ENCODE measurements at regions not wholly inside any gene's neighbourhood (a gene's known extent, or its start where the extent isn't known, plus 50 kb on each side); places are given as distances from the start of the nearest gene placed in this dataset.
"Not testable (repeated sequence)": the region's sequence is repeated elsewhere in the genome, so short reads cannot be mapped to it uniquely, and the experiment has no call there.

DNA sequence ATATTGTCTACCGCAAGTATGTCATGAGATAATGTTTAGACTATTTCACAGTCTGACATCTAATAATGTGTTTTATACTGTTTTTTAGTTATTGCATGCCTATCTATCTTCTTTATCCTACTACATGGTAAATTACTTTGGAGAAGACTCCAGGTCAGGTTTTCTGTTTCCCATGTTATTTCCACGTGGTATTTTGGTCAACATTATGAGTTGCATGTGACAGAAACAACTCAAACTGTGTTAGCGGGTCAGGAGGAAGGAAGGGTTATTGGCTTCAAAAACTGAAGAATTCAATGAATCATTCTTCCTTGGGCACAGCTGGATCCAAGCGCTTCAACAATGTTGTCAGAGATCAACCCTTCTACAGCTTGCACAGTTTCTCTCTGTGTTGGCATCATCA lies 252.1 kb upstream of the CCNG1 start:
- DNase-seq: no peak

DNA sequence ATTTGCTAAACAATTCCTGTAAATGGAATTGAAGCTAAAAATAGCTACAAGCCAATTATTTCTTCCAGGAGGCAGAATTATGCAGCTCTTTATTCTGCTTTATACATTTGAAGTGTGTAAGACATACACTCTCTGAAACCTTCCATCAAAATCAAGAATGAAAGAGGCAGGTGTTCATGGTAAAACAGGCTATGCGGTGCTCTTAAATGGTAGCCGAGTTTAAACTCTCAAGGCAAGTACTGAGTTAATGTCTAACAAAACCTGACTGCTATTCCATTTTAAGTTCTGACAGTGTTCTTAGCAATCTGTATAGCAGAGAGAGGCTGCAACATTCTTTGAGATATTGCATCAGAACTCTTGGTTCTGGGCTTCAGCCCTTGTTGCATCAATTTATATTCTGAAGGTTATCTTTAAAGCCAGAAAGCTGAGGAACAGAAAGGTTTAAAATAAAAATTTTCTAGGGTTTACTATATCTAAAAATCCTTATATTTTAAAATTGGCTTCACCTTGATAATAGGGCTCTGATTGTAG lies 248.3 kb upstream of the CCNG1 start:
- no peak for DNase-seq

- DNase-seq: no peak
Observed at GRCh38 chr5:163190283-163190682, 247.1 kb upstream of the CCNG1 start.

DNA sequence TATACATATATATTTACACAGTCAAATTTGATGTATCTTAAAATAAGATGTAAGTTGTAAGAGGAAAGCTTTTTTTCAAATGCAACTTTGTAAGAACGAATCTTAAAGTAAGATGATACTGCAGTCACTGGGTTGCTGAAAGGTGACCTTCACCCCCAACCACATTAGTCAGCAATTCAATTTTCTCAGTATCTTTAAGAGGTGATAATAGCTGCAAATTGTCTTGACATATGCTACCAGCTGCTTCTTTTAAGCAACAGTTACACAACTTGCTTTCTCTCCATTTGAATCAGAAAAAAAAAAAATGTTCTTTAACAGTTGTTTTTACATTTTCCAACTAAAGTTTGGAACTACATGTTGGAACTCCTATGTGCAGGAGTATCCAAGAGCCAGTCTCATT lies 246.6 kb upstream of the CCNG1 start:
- DNase-seq: no peak

- no peak for DNase-seq
Observed at GRCh38 chr5:163193886-163194285, 243.5 kb upstream of the CCNG1 start.

DNA sequence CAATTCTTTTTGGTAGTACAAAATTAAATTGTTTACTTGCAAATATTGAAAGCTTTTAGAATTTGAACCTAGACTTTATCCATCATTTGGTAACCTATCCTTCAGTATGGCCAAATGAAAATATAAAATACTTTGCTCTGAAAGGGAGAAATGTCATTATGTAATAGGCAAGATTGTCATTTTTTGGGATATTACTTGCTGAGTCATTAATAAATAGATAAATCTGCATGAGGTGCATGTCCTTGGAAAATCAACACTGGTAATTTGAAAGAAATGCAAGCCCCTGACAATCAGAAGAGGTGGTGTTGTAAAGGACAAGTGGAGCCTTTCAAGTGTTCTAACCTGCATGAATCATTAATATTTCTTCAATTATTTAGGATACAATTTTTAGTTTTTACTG lies 231.8 kb upstream of the CCNG1 start:
- no peak for DNase-seq

DNA sequence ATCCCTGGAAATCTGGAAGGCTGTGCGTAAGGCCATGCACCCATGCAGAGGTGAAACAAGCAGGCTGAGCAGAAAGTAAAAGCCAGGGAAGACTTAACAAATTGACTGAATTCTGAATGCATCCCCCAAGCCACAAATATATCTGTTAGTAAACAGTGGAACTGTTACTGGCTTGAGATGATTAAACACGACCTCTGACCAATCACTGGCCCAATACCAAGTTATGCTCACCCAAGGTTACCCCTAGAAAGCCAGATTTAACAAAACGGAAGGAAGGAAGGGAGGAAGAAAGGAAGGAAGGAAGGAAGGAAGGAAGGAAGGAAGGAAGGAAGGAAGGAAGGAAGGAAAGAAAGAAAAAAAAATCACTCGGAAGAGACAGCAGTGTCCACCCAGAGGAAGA lies 215.8 kb upstream of the CCNG1 start:
- DNase-seq: no peak

DNA sequence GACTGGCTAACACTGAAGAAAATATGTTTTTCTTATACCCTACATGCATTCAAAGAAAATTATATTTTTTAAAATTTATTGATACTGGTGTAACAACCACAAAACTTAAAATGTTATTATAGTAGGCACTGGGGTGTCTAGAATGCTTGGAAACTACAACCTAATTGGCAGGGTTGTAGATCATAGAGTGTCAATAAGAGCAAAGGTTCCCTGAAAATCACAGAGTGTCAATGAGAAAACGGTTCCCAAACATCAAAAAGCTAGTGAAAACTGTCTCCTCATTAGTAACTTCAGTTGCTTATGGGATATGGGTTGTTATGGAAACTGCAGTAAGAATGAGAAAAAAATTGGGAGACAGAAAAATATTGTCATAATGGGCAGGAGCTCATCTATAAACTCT lies 214.4 kb upstream of the CCNG1 start:
- no peak for DNase-seq

DNA sequence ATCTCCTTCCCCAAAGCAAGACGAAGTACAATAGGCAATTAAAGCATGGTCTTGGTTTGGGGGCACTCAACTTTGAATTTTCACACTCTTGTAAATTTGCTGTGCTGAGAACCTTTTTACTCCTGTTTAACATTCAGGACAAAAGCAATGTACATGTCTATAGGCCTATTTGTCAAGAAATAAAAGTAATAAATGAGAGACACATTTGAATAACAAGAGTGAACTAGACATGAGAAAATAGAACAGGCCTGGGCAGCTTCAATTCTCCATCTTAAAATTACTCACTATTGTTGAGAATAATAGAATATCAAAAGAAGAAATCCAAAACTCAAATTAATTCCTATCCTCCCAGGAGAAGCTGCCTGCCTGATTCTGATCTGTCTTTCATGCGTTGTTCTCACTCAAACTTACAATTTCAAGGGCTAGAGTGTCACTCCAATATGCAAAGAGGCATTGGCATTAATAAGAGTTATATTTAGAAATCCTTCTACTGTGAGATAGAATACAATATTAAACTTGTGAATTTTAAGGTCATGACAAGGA lies 192.9 kb upstream of the CCNG1 start:
- no peak for DNase-seq

DNA sequence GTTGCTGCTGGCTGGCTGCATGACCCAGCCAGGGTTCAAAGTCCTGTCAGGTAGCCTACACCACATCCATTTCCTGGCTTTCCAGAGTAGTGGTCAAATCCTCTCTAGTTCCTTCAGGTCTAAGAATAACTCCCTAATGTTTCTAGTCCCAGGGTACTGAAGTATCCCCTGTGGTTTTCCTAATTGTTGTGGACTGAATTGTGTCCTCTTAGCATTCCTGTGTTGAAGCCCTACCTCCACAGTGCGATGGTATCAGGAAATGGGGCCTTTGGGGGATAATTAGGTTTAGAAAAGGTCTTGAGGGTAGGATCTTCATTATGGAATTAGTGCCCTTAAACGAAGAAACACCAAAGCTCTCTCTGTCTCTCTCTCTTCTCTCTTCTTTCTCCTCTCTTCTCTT lies 191.8 kb upstream of the CCNG1 start:
- DNase-seq: no peak

- no peak for DNase-seq
Observed at GRCh38 chr5:163248333-163248732, 189.1 kb upstream of the CCNG1 start.

- DNase-seq: no peak
Observed at GRCh38 chr5:163248871-163249270, 188.5 kb upstream of the CCNG1 start.

GRCh38 chr5:163252950-163253349 lies 184.4 kb upstream of the CCNG1 start:
- DNase-seq: no peak

- DNase-seq: no peak
Observed at GRCh38 chr5:163259495-163259894, 177.9 kb upstream of the CCNG1 start.

DNA sequence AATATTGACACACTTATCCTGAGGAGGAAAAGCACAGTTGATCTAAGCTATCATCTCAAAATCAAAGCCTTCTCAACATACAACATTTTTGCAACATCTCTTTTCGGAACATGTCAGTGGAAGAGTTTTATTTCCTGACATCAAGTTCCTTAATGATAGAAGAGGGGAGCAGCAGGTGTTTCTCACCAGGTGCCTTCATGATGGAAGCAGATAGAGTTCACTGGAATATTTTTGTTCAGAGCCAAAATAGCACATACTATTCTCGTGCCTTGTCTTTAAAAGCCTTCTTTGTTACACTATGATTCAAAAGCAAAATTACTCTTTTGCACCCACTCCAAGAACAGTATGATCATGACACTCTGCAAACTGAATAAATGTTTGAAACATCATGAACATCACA lies 176.9 kb upstream of the CCNG1 start:
- no peak for DNase-seq

DNA sequence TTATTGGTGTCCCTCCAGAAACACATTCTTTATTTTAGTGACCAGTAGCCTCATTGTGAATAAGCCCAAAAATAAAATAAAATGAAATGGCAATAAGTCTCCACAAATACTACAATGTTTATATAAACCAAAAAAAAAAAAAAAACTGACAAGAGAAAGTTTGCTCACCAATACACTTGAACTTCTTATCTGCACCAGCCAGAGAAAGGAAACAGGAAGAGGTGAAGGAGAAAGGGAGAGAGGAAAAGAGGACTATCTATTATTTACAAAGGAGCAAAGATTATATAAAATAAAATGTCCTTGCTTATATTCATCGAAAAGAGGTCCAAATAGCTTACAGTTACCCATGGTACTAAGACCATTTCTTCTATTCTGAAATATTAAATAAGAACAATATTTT lies 176.4 kb upstream of the CCNG1 start:
- DNase-seq: no peak

DNA sequence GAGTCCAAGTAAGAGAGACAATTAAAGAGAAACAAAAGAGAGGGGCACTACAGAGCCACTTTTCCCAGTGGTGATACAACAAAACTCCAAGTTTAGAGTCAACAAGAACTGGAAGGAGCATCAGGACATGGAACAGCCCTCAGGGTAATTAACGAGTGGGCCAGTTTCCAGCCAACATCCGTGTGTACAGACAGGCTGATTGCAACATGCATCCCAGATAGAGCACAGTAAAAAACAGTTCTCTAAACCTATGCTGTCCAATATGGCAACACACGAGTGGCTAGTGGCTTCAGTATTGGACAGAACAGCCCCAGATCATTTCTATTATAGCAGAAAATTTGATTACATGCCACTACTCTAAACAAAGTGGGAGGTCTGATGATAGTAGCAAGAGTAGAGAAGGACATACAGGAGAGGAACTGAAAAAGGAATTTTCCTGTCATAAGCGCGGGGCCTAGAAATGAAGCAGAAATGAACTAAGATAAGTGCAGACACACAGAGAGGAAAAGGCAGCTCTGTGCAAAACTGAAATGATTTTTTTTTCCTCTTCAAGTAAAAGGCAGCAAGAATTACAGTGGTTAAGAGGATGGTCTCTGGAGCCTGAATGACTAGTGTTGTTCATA lies 175.6 kb upstream of the CCNG1 start:
- no peak for DNase-seq

- DNase-seq: not testable (repeated sequence)
Observed at GRCh38 chr5:163266249-163266648, 171.1 kb upstream of the CCNG1 start.

- DNase-seq: no peak
Observed at GRCh38 chr5:163269624-163270023, 167.8 kb upstream of the CCNG1 start.

DNA sequence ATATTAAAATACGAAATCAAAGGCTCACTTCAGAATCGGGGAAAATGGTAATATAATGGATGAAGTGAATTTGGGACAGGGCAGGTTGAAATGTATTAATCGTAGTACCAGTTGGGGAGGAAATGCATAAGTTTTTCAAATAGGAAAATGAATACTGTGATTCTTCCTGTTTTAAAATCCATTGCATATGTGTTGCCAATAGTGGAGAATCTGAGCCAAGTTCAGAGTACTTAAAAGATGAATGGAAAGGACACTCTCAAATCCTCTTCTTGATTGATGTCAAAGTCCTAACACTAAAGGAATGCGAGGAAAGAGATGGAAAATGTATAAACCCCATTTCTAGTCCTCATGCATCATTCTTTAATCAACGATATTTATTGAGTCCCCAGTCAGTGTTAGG lies 160.9 kb upstream of the CCNG1 start:
- DNase-seq: no peak

GRCh38 chr5:163280897-163281296 lies 156.5 kb upstream of the CCNG1 start:
- DNase-seq: not testable (repeated sequence)

DNA sequence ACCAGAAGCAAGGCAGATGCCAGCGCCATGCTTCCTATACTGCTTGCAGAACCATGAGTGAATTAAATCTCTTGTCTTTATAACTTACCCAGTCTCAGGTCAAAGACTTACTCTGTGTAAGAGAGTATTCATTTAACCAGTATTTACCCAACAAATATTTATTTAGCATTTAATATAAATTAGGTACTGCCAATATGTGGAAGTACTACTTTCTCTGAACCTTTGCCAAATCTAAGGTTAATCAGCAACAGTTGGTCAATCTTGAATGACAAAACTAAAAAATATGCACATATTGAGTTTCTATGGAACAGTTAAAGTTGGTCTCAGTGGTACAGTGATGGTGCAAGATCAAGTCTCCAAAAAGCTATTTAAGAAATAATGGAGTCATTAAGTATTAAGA lies 155.9 kb upstream of the CCNG1 start:
- DNase-seq: no peak

- DNase-seq: no peak
Observed at GRCh38 chr5:163293836-163294235, 143.6 kb upstream of the CCNG1 start.

GRCh38 chr5:163303718-163304117 lies 133.7 kb upstream of the CCNG1 start:
- DNase-seq: no peak

- no peak for DNase-seq
Observed at GRCh38 chr5:163305655-163306054, 131.7 kb upstream of the CCNG1 start.
